ENCODE measurements at regions not wholly inside any gene's neighbourhood (a gene's known extent, or its start where the extent isn't known, plus 50 kb on each side); places are given as distances from the start of the nearest gene placed in this dataset.

DNA sequence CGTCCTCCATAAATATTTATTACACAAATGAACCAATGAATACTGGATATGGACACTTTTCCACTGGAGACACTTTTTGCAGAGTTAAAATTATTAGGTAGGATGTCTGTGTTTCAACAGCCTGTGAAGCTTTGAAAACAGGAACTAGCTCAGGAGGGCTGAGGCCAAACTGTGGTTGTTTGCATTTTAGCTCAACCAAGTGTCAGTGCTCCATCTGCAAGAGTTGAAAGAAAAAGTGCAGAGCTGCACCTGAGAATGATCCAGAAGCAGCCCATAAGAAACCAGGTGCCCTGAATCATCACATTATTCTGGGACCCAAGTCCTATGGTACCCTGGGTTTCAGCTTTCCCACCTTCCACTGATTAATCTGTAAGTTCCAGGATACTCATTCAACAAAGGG, 180.4 kb downstream of the TRIB2 start:
- TF ChIP-seq POLR2AphosphoS5 (IDR thresholded peaks at IDR 0.05; ENCODE audit: low read depth, low read length), result no peak
- TF ChIP-seq, protein P1, sequence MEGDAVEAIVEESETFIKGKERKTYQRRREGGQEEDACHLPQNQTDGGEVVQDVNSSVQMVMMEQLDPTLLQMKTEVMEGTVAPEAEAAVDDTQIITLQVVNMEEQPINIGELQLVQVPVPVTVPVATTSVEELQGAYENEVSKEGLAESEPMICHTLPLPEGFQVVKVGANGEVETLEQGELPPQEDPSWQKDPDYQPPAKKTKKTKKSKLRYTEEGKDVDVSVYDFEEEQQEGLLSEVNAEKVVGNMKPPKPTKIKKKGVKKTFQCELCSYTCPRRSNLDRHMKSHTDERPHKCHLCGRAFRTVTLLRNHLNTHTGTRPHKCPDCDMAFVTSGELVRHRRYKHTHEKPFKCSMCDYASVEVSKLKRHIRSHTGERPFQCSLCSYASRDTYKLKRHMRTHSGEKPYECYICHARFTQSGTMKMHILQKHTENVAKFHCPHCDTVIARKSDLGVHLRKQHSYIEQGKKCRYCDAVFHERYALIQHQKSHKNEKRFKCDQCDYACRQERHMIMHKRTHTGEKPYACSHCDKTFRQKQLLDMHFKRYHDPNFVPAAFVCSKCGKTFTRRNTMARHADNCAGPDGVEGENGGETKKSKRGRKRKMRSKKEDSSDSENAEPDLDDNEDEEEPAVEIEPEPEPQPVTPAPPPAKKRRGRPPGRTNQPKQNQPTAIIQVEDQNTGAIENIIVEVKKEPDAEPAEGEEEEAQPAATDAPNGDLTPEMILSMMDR (IDR thresholded peaks at IDR 0.05), result no peak; the same call in 1 of the 2 replicates
- TF ChIP-seq SIN3A (IDR thresholded peaks at IDR 0.05; ENCODE audit: borderline replicate concordance, insufficient read depth, low read depth, low read length), result no peak

All from Panc1 (cell line).